MCF 10A (cell line): ENCODE measurements at regions not wholly inside any gene's neighbourhood (a gene's known extent, or its start where the extent isn't known, plus 50 kb on each side); places are given as distances from the start of the nearest gene placed in this dataset.

ENCODE experiments used
- BruUV-seq: library from RNA; stranded (reverse); fragments of 400-500 nt; replicated peaks from 2 replicates; lab custom pipeline; 2021; lab: Mats Ljungman, UMichigan
- CTCF ChIA-PET: fragments of 300-600 bp; sonication (Branson Sonifier 250); formaldehyde crosslinking; extraction: SDS; loops from one replicate; lab custom pipeline; 2021; ENCODE audit warnings: antibody characterized with exemption, inconsistent platforms; lab: Yijun Ruan, JAX
- POLR2A ChIA-PET: fragments of 300-600, 350-650 bp; sonication (Branson Sonifier 250); formaldehyde crosslinking; extraction: SDS; loops from one replicate; lab custom pipeline; 2020; ENCODE audit warnings: antibody characterized with exemption, inconsistent platforms; lab: Yijun Ruan, JAX
- DNase-seq: peaks from one replicate; pipeline ENCODE4 v3.0.0-alpha.2; 2018; ENCODE audit not compliant: unreplicated experiment
- H3K27ac Mint-ChIP-seq: one replicate; pipeline ENCODE4 v1.8.0; 2022; ENCODE audit warnings: mild to moderate bottlenecking, low read depth, mixed read lengths; ENCODE audit not compliant: unreplicated experiment
- H3K27me3 Mint-ChIP-seq: one replicate; pipeline ENCODE4 v1.8.0; 2022; ENCODE audit warnings: mixed read lengths; ENCODE audit not compliant: insufficient read depth, unreplicated experiment
- H3K36me3 Mint-ChIP-seq: one replicate; pipeline ENCODE4 v1.8.0; 2022; ENCODE audit warnings: mild to moderate bottlenecking, moderate library complexity, mixed read lengths; ENCODE audit not compliant: insufficient read depth, unreplicated experiment
- H3K4me1 Mint-ChIP-seq: one replicate; pipeline ENCODE4 v1.8.0; 2022; ENCODE audit warnings: mixed read lengths; ENCODE audit not compliant: insufficient read depth, unreplicated experiment
- H3K4me3 Mint-ChIP-seq: one replicate; pipeline ENCODE4 v1.8.0; 2022; ENCODE audit warnings: mild to moderate bottlenecking, moderate library complexity, mixed read lengths; ENCODE audit not compliant: unreplicated experiment
- H3K9me3 Mint-ChIP-seq: one replicate; pipeline ENCODE4 v1.8.0; 2022; ENCODE audit warnings: mixed read lengths; ENCODE audit not compliant: unreplicated experiment
- CTCF ChIP-seq: fragments of 200-600 bp; IDR thresholded peaks from one replicate; pipeline ENCODE4 v1.8.0; 2022; ENCODE audit warnings: antibody characterized with exemption, mild to moderate bottlenecking; ENCODE audit not compliant: unreplicated experiment
- intact Hi-C: fragments of 100-400 bp; cut with micrococcal nuclease; formaldehyde crosslinking; loops from 2 replicates; pipeline ENCODE4 v1.14.1; 2022

- no peak for DNase-seq
- POLR2A ChIA-PET = no interaction called here
- intact Hi-C loops = no loop called here
- no peak for TF ChIP-seq CTCF
- H3K27me3 Mint-ChIP-seq = no peaks in the 10 kb centered on the region
- CTCF ChIA-PET = interaction anchor here (0.7 kb wide), 1 partner anchor 149 kb away, joined by 3 read pairs; no protein-coding TSS in a partner anchor
- H3K36me3 Mint-ChIP-seq = peaks cover 6% of the 10 kb centered on the region
- no peak overlapping the region for H3K27ac Mint-ChIP-seq
- no peaks in the 10 kb centered on the region for H3K9me3 Mint-ChIP-seq
- no peak overlapping the region for H3K4me3 Mint-ChIP-seq
- peaks cover 4% of the 10 kb centered on the region for H3K4me1 Mint-ChIP-seq
- BruUV-seq = no TSS peak
Measured at GRCh38 chr10:118966076-118966849, 63.3 kb upstream of the NANOS1 start.

- BruUV-seq = no TSS peak
- no peaks in the 10 kb centered on the region for H3K4me1 Mint-ChIP-seq
- H3K4me3 Mint-ChIP-seq = no peak overlapping the region
Measured at GRCh38 chr10:118966850-118967125, 62.7 kb upstream of the NANOS1 start.

GRCh38 chr10:118967160-118967559, 62.4 kb upstream of the NANOS1 start:
- intact Hi-C loops = no loop called here
- POLR2A ChIA-PET = no interaction called here

More at GRCh38 chr10:118966850-118967125, 62.7 kb upstream of the NANOS1 start:
- H3K27ac Mint-ChIP-seq = no peak overlapping the region
- ChIA-PET CTCF (interaction anchor here (0.7 kb wide), 1 partner anchor 150 kb away, joined by 3 read pairs; no protein-coding TSS in a partner anchor), POLR2A (no interaction called here)
- H3K27me3 Mint-ChIP-seq = no peaks in the 10 kb centered on the region
- peaks cover 6% of the 10 kb centered on the region for H3K36me3 Mint-ChIP-seq
- H3K9me3 Mint-ChIP-seq = no peaks in the 10 kb centered on the region
- intact Hi-C loops = no loop called here
- DNase-seq = no peak
- no peak for TF ChIP-seq CTCF

GRCh38 chr10:118968060-118968459, 61.5 kb upstream of the NANOS1 start:
- Mint-ChIP-seq H3K36me3 (peaks cover 6% of the 10 kb centered on the region), H3K27ac (no peak overlapping the region), H3K4me1 (no peaks in the 10 kb centered on the region), H3K9me3 (peaks cover 3% of the 10 kb centered on the region), H3K27me3 (no peaks in the 10 kb centered on the region), H3K4me3 (no peak overlapping the region)
- ChIA-PET CTCF (interaction anchor here (0.6 to 1.0 kb wide), 2 partner anchors 118 to 1560 kb away, joined by 3 to 4 read pairs; no protein-coding TSS in a partner anchor), POLR2A (no interaction called here)
- DNase-seq = no peak
- BruUV-seq = no TSS peak
- intact Hi-C loops = no loop called here
- TF ChIP-seq CTCF = no peak

More at GRCh38 chr10:118967160-118967559, 62.4 kb upstream of the NANOS1 start:
- TF ChIP-seq CTCF = no peak
- no peak overlapping the region for H3K4me3 Mint-ChIP-seq
- no peak for DNase-seq
- H3K4me1 Mint-ChIP-seq = no peaks in the 10 kb centered on the region
- H3K27ac Mint-ChIP-seq = no peak overlapping the region
- H3K9me3 Mint-ChIP-seq = no peaks in the 10 kb centered on the region
- H3K36me3 Mint-ChIP-seq = peaks cover 6% of the 10 kb centered on the region
- no TSS peak for BruUV-seq
- CTCF ChIA-PET = interaction anchor here (0.7 kb wide), 1 partner anchor 150 kb away, joined by 3 read pairs; no protein-coding TSS in a partner anchor
- no peaks in the 10 kb centered on the region for H3K27me3 Mint-ChIP-seq
